ENCODE measurements at regions not wholly inside any gene's neighbourhood (a gene's known extent, or its start where the extent isn't known, plus 50 kb on each side); places are given as distances from the start of the nearest gene placed in this dataset.
A peak's percentile ranks its signal among the peaks of the same experiment; 100 is the strongest.
"Not testable (repeated sequence)": the region's sequence is repeated elsewhere in the genome, so short reads cannot be mapped to it uniquely, and the experiment has no call there.

DNA sequence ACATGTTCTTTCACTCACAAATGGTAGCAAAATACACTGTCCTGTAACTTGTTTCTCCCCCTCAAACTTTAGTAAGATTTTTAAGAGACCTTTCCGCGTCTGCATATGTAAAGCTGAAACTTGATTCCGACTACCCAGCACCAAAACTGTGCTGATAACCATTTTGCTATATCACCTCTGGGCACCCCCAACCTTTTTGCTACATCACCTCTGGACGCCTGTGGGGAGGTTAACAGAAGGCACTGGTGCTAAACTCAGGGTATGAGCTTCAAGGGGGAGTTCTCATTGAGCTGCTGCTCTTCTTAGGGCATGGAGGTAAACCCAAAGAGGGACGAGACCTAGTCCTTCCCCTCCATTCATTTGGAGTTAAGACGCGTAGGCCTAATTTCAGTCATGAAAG, 67.6 kb upstream of the NFE2L3 start:
- Histone ChIP-seq H3K9me3 (no peaks in the 10 kb centered on the region), H3K27me3 (peaks cover 0 to 34% of the 10 kb centered on the region in 2 donors), H3K27ac (no peak overlapping the region), H3K4me3 (no peak overlapping the region), H3K4me1 (no peaks in the 10 kb centered on the region), H3K36me3 (no peaks in the 10 kb centered on the region)
- DNase-seq (ENCODE audit: low spot score in 2 of 2): no peak
- 93 to 95% methylated on average over 7 of the region's 7 CpGs for WGBS, 2 donors
- TF ChIP-seq, protein P1, sequence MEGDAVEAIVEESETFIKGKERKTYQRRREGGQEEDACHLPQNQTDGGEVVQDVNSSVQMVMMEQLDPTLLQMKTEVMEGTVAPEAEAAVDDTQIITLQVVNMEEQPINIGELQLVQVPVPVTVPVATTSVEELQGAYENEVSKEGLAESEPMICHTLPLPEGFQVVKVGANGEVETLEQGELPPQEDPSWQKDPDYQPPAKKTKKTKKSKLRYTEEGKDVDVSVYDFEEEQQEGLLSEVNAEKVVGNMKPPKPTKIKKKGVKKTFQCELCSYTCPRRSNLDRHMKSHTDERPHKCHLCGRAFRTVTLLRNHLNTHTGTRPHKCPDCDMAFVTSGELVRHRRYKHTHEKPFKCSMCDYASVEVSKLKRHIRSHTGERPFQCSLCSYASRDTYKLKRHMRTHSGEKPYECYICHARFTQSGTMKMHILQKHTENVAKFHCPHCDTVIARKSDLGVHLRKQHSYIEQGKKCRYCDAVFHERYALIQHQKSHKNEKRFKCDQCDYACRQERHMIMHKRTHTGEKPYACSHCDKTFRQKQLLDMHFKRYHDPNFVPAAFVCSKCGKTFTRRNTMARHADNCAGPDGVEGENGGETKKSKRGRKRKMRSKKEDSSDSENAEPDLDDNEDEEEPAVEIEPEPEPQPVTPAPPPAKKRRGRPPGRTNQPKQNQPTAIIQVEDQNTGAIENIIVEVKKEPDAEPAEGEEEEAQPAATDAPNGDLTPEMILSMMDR (IDR thresholded peaks at IDR 0.05): no peak
- TF ChIP-seq EP300 (IDR thresholded peaks at IDR 0.05) (no peak), POLR2A (IDR thresholded peaks at IDR 0.05) (no peak)

DNA sequence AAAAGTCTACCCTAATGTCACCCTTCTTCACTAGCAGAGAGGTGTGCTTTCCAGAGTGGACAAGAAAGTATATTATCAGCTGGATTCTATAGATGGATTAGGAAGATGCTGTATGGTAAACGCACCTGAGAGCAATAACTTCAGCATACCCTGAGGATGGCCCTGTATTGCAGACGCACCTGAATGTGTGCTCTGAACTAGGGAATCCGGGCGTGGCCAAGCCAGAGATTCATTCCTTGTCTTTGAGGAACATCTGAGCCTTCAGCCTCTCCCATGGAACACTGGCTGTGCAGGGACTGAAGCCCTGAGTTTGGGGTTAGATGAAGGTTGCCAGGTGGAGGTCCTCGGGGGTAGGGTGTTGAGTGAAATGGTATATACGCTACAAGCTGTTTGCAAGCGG, 66.2 kb upstream of the NFE2L3 start:
- Histone ChIP-seq H3K36me3 (no peaks in the 10 kb centered on the region), H3K4me1 (peaks cover 0 to 3% (median 0%) of the 10 kb centered on the region in 4 donors), H3K27ac (no peak overlapping the region), H3K27me3 (peaks cover 0 to 23% of the 10 kb centered on the region in 2 donors), H3K4me3 (no peak overlapping the region), H3K9me3 (no peaks in the 10 kb centered on the region)
- 82 to 97% methylated on average over 7 of the region's 7 CpGs for WGBS, 2 donors
- no peak for DNase-seq (ENCODE audit: low spot score in 2 of 2)
- TF ChIP-seq, protein P1 (IDR thresholded peaks at IDR 0.05): no peak
- no peak for TF ChIP-seq EP300 (IDR thresholded peaks at IDR 0.05)
- no peak for TF ChIP-seq POLR2A (IDR thresholded peaks at IDR 0.05)

GRCh38 chr7:26087321-26088091, 64.5 kb upstream of the NFE2L3 start:
- WGBS, 2 donors: 79 to 81% methylated on average over 7 of the region's 7 CpGs
- DNase-seq (ENCODE audit: low spot score in 2 of 2): no peak
- H3K27ac ChIP-seq: no peak overlapping the region
- peaks cover 0 to 8% (median 0%) of the 10 kb centered on the region in 4 donors for H3K4me1 ChIP-seq
- no peak overlapping the region for H3K4me3 ChIP-seq
- TF ChIP-seq POLR2A (IDR thresholded peaks at IDR 0.05) (no peak), EP300 (IDR thresholded peaks at IDR 0.05) (no peak)
- TF ChIP-seq, protein P1 (IDR thresholded peaks at IDR 0.05): no peak
- peaks cover 0 to 9% of the 10 kb centered on the region in 2 donors for H3K27me3 ChIP-seq
- H3K36me3 ChIP-seq: no peaks in the 10 kb centered on the region
- no peaks in the 10 kb centered on the region for H3K9me3 ChIP-seq

GRCh38 chr7:26089469-26089868, 62.5 kb upstream of the NFE2L3 start:
- not testable (repeated sequence) for H3K9me3 ChIP-seq; H3K36me3 ChIP-seq; H3K27me3 ChIP-seq; H3K4me3 ChIP-seq; H3K4me1 ChIP-seq; H3K27ac ChIP-seq; DNase-seq (ENCODE audit: low spot score in 2 of 2)
- 76 to 84% methylated on average over 6 of the region's 6 CpGs for WGBS, 2 donors

DNA sequence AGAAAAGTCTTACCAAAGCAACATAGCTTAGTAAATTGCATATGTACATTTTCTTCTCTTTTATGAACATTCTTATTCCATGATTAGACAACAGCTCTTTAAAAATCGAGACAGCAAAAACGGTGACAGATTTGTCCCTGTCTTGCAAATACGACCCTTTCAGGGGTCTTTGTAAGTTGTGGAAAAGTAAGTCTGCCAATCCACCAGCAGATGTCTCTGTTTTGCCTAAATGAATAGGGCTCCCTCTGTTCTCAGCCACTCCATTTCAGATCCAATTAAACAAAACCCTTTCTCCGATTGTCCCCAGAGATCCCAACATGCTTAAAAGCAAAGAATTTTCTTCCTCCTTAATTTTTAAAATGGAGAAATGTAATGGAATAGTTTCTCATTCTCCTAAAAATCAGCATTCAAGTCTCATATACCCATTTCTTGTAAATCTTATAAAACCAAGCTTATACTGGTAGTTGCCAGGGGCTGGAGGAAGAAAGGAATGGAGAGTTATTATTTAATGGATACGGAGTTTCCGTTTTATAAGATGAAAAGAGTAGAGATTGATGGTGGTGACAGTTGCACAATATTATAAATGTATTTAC, 61.0 kb upstream of the NFE2L3 start:
- Histone ChIP-seq H3K36me3 (no peaks in the 10 kb centered on the region), H3K4me1 (peaks cover 0 to 8% (median 0%) of the 10 kb centered on the region in 4 donors), H3K4me3 (no peak overlapping the region), H3K9me3 (no peaks in the 10 kb centered on the region), H3K27ac (no peak overlapping the region), H3K27me3 (peaks cover 0 to 4% of the 10 kb centered on the region in 2 donors)
- no peak for TF ChIP-seq POLR2A (IDR thresholded peaks at IDR 0.05)
- TF ChIP-seq, protein P1 (IDR thresholded peaks at IDR 0.05): peak; percentile 45 to 75 (median 68)
- 7% methylated on average over 6 of the region's 6 CpGs for WGBS, 2 donors
- no peak for DNase-seq (ENCODE audit: low spot score in 2 of 2)
